HG03066 (cell line): ENCODE measurements at regions not wholly inside any gene's neighbourhood (a gene's known extent, or its start where the extent isn't known, plus 50 kb on each side); places are given as distances from the start of the nearest gene placed in this dataset.

ENCODE experiments used
- ATAC-seq: cut with Tn5 transposase; IDR thresholded peaks from one replicate; pipeline ENCODE4 v1.9.1; 2021; ENCODE audit warnings: low read depth; ENCODE audit not compliant: unreplicated experiment

- no peak for ATAC-seq
Measured at GRCh38 chr6:40727271-40727670, 140.1 kb upstream of the LRFN2 start.

GRCh38 chr6:40726853-40727252 lies 139.7 kb upstream of the LRFN2 start:
- ATAC-seq: no peak

GRCh38 chr6:40725390-40725789 lies 138.2 kb upstream of the LRFN2 start:
- no peak for ATAC-seq

- ATAC-seq: no peak
Measured at GRCh38 chr6:40724886-40725285, 137.7 kb upstream of the LRFN2 start.

GRCh38 chr6:40723967-40724366 lies 136.8 kb upstream of the LRFN2 start:
- no peak for ATAC-seq

- no peak for ATAC-seq
Measured at GRCh38 chr6:40722553-40723258, 135.5 kb upstream of the LRFN2 start.

- ATAC-seq: no peak
Measured at GRCh38 chr6:40722091-40722490, 134.9 kb upstream of the LRFN2 start.

- ATAC-seq: no peak
Measured at GRCh38 chr6:40721271-40721952, 134.2 kb upstream of the LRFN2 start.

- no peak for ATAC-seq
Measured at GRCh38 chr6:40720375-40720748, 133.2 kb upstream of the LRFN2 start.

GRCh38 chr6:40719671-40720374 lies 132.7 kb upstream of the LRFN2 start:
- peak; percentile 73 for ATAC-seq

- no peak for ATAC-seq
Measured at GRCh38 chr6:40718401-40718800, 131.2 kb upstream of the LRFN2 start.

- ATAC-seq: no peak
Measured at GRCh38 chr6:40717411-40718057, 130.4 kb upstream of the LRFN2 start.

- no peak for ATAC-seq
Measured at GRCh38 chr6:40715570-40716403, 128.6 kb upstream of the LRFN2 start.

GRCh38 chr6:40714576-40715564 lies 127.7 kb upstream of the LRFN2 start:
- no peak for ATAC-seq

- no peak for ATAC-seq
Measured at GRCh38 chr6:40714143-40714542, 127.0 kb upstream of the LRFN2 start.

- ATAC-seq: no peak
Measured at GRCh38 chr6:40713002-40713719, 126.0 kb upstream of the LRFN2 start.

- ATAC-seq: no peak
Measured at GRCh38 chr6:40710626-40711330, 123.6 kb upstream of the LRFN2 start.

GRCh38 chr6:40708049-40708448 lies 120.9 kb upstream of the LRFN2 start:
- ATAC-seq: no peak
